22Rv1 (cell line): ENCODE measurements at regions not wholly inside any gene's neighbourhood (a gene's known extent, or its start where the extent isn't known, plus 50 kb on each side); places are given as distances from the start of the nearest gene placed in this dataset.

Source experiments
- ZFX ChIP-seq: fragments of 450-650 bp; IDR thresholded peaks from 2 replicates; pipeline ENCODE4 v1.6.1; 2017; ENCODE audit warnings: antibody characterized with exemption, borderline replicate concordance
- TF ChIP-seq, protein P1 (sequence below): fragments of 450-650 bp; IDR thresholded peaks from 2 replicates; pipeline ENCODE4 v1.5.1; 2017; ENCODE audit warnings: mild to moderate bottlenecking

- TF ChIP-seq, protein P1, sequence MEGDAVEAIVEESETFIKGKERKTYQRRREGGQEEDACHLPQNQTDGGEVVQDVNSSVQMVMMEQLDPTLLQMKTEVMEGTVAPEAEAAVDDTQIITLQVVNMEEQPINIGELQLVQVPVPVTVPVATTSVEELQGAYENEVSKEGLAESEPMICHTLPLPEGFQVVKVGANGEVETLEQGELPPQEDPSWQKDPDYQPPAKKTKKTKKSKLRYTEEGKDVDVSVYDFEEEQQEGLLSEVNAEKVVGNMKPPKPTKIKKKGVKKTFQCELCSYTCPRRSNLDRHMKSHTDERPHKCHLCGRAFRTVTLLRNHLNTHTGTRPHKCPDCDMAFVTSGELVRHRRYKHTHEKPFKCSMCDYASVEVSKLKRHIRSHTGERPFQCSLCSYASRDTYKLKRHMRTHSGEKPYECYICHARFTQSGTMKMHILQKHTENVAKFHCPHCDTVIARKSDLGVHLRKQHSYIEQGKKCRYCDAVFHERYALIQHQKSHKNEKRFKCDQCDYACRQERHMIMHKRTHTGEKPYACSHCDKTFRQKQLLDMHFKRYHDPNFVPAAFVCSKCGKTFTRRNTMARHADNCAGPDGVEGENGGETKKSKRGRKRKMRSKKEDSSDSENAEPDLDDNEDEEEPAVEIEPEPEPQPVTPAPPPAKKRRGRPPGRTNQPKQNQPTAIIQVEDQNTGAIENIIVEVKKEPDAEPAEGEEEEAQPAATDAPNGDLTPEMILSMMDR, result no peak
- no peak for TF ChIP-seq ZFX
Observed at GRCh38 chr12:112694065-112694464, 97.5 kb upstream of the RPH3A start.
